ENCODE measurements at regions not wholly inside any gene's neighbourhood (a gene's known extent, or its start where the extent isn't known, plus 50 kb on each side); places are given as distances from the start of the nearest gene placed in this dataset.

GRCh38 chr11:119814766-119815165 is 85.8 kb upstream of the NECTIN1 start:
- TF ChIP-seq CTCF (IDR thresholded peaks at IDR 0.05; ENCODE audit: control extremely low read depth, extremely low read depth), result no peak
- Histone ChIP-seq H3K4me3 (no peak overlapping the region), H3K27ac (ENCODE audit: low read depth in 1 of 2, low read length in 1 of 2) (no peak overlapping the region), H3K9ac (ENCODE audit: insufficient read depth in 1 of 2, low read length in 2 of 2) (no peak overlapping the region), H3K36me3 (ENCODE audit: control insufficient read depth in 4 of 4, insufficient read depth in 4 of 4, low read length in 4 of 4) (no peaks in the 10 kb centered on the region), H3K27me3 (ENCODE audit: control insufficient read depth in 3 of 3, insufficient read depth in 3 of 3, low read length in 2 of 3) (no peaks in the 10 kb centered on the region), H3K4me1 (ENCODE audit: control insufficient read depth in 5 of 5, insufficient read depth in 5 of 5, low read length in 5 of 5) (no peaks in the 10 kb centered on the region), H3K9me3 (ENCODE audit: control insufficient read depth in 4 of 4, insufficient read depth in 3 of 4, low read length in 3 of 4) (peaks cover 0 to 6% (median 0%) of the 10 kb centered on the region in 4 donors)
- ATAC-seq (ENCODE audit: insufficient read depth, low FRiP score), result no peak
- DNase-seq, result no peak

- WGBS, 2 donors, result 86 to 91% methylated on average over 14 of the region's 14 CpGs
- DNase-seq (no peak), ATAC-seq (ENCODE audit: insufficient read depth, low FRiP score) (no peak)
- Histone ChIP-seq H3K27ac (ENCODE audit: low read depth in 1 of 2, low read length in 1 of 2) (no peak overlapping the region), H3K4me3 (no peak overlapping the region), H3K27me3 (ENCODE audit: control insufficient read depth in 3 of 3, insufficient read depth in 3 of 3, low read length in 2 of 3) (no peaks in the 10 kb centered on the region), H3K9ac (ENCODE audit: insufficient read depth in 1 of 2, low read length in 2 of 2) (no peak overlapping the region), H3K4me1 (ENCODE audit: control insufficient read depth in 5 of 5, insufficient read depth in 5 of 5, low read length in 5 of 5) (no peaks in the 10 kb centered on the region), H3K36me3 (ENCODE audit: control insufficient read depth in 4 of 4, insufficient read depth in 4 of 4, low read length in 4 of 4) (no peaks in the 10 kb centered on the region), H3K9me3 (ENCODE audit: control insufficient read depth in 4 of 4, insufficient read depth in 3 of 4, low read length in 3 of 4) (peaks cover 0 to 6% (median 0%) of the 10 kb centered on the region in 4 donors)
- no peak for TF ChIP-seq CTCF (IDR thresholded peaks at IDR 0.05; ENCODE audit: control extremely low read depth, extremely low read depth)
Measured at GRCh38 chr11:119810478-119811232, 81.7 kb upstream of the NECTIN1 start.

GRCh38 chr11:119809346-119809745 is 80.3 kb upstream of the NECTIN1 start:
- WGBS, 2 donors, result 62 to 63% methylated on average over 7 of the region's 7 CpGs
- no peak for TF ChIP-seq CTCF (IDR thresholded peaks at IDR 0.05; ENCODE audit: control extremely low read depth, extremely low read depth)

More at GRCh38 chr11:119809346-119809745, 80.3 kb upstream of the NECTIN1 start:
- Histone ChIP-seq H3K36me3 (ENCODE audit: control insufficient read depth in 4 of 4, insufficient read depth in 4 of 4, low read length in 4 of 4) (no peaks in the 10 kb centered on the region), H3K27ac (ENCODE audit: low read depth in 1 of 2, low read length in 1 of 2) (no peak overlapping the region), H3K9me3 (ENCODE audit: control insufficient read depth in 4 of 4, insufficient read depth in 3 of 4, low read length in 3 of 4) (peaks cover 0 to 6% (median 0%) of the 10 kb centered on the region in 4 donors), H3K27me3 (ENCODE audit: control insufficient read depth in 3 of 3, insufficient read depth in 3 of 3, low read length in 2 of 3) (no peaks in the 10 kb centered on the region), H3K4me1 (ENCODE audit: control insufficient read depth in 5 of 5, insufficient read depth in 5 of 5, low read length in 5 of 5) (no peaks in the 10 kb centered on the region), H3K9ac (ENCODE audit: insufficient read depth in 1 of 2, low read length in 2 of 2) (no peak overlapping the region), H3K4me3 (no peak overlapping the region)
- DNase-seq, result no peak
- no peak for ATAC-seq (ENCODE audit: insufficient read depth, low FRiP score)

Measured in lung (tissue), 11 donors.